Trophoblast cell (in vitro differentiated cells and primary cell): ENCODE measurements at regions not wholly inside any gene's neighbourhood (a gene's known extent, or its start where the extent isn't known, plus 50 kb on each side); places are given as distances from the start of the nearest gene placed in this dataset.

Source experiments
- DNase-seq, 2 donors: peaks; one replicate each; pipeline ENCODE4 v3.0.0-alpha.2; 2016
- H2AFZ ChIP-seq: 2 replicates; pipeline ENCODE4 v1.6.1; 2013; ENCODE audit warnings: low read length, moderate library complexity, mild to moderate bottlenecking; ENCODE audit not compliant: insufficient read depth, poor library complexity
- H2AK5ac ChIP-seq: 2 replicates; pipeline ENCODE4 v1.6.1; 2013; ENCODE audit warnings: mild to moderate bottlenecking, low read length
- H2BK120ac ChIP-seq: 2 replicates; pipeline ENCODE4 v1.6.1; 2013; ENCODE audit warnings: low read length, mild to moderate bottlenecking, moderate library complexity; ENCODE audit not compliant: insufficient read depth, poor library complexity
- H2BK12ac ChIP-seq: 2 replicates; pipeline ENCODE4 v1.6.1; 2013; ENCODE audit warnings: mild to moderate bottlenecking, low read length, moderate library complexity
- H2BK5ac ChIP-seq: 2 replicates; pipeline ENCODE4 v1.6.1; 2013; ENCODE audit warnings: low read length, low read depth, moderate library complexity, mild to moderate bottlenecking; ENCODE audit not compliant: poor library complexity
- H3K14ac ChIP-seq: 2 replicates; pipeline ENCODE4 v1.6.1; 2013; ENCODE audit warnings: mild to moderate bottlenecking, low read length
- H3K18ac ChIP-seq: 2 replicates; pipeline ENCODE4 v1.6.1; 2013; ENCODE audit warnings: mild to moderate bottlenecking, low read length
- H3K23ac ChIP-seq: 2 replicates; pipeline ENCODE4 v1.6.1; 2013; ENCODE audit warnings: low read length
- H3K27ac ChIP-seq: 2 replicates; pipeline ENCODE4 v1.5.1; 2013; ENCODE audit warnings: low read depth, mild to moderate bottlenecking, inconsistent platforms, low read length, moderate library complexity
- H3K27me3 ChIP-seq: 2 replicates; pipeline ENCODE4 v1.6.1; 2013; ENCODE audit warnings: inconsistent platforms, mild to moderate bottlenecking, low read length, moderate library complexity; ENCODE audit not compliant: insufficient read depth
- H3K36me3 ChIP-seq, 2 experiments: 1 replicate in 1 of 2; 2 replicates in 1 of 2; pipeline ENCODE4 v1.6.1; 2013; ENCODE audit warnings: low read length in 2 of 2, mild to moderate bottlenecking in 2 of 2, moderate library complexity in 1 of 2; ENCODE audit not compliant: insufficient read depth in 2 of 2, control insufficient read depth in 1 of 2
- H3K4ac ChIP-seq: 2 replicates; pipeline ENCODE4 v1.6.1; 2013; ENCODE audit warnings: low read depth, mild to moderate bottlenecking, low read length, moderate library complexity
- H3K4me1 ChIP-seq, 2 experiments: 1 replicate in 1 of 2; 2 replicates in 1 of 2; pipeline ENCODE4 v1.6.1; 2013; ENCODE audit warnings: low read length in 2 of 2, mild to moderate bottlenecking in 2 of 2, moderate library complexity in 1 of 2; ENCODE audit not compliant: insufficient read depth in 2 of 2, control insufficient read depth in 1 of 2
- H3K4me2 ChIP-seq: 2 replicates; pipeline ENCODE4 v1.6.1; 2013; ENCODE audit warnings: inconsistent platforms, mild to moderate bottlenecking, low read length, moderate library complexity
- H3K4me3 ChIP-seq: 2 replicates; pipeline ENCODE4 v1.5.1; 2013; ENCODE audit warnings: mild to moderate bottlenecking, low read depth, low read length, inconsistent platforms
- H3K79me1 ChIP-seq: one replicate; pipeline ENCODE4 v1.6.1; 2013; ENCODE audit warnings: low read length
- H3K79me2 ChIP-seq: 2 replicates; pipeline ENCODE4 v1.6.1; 2013; ENCODE audit warnings: low read length, mild to moderate bottlenecking; ENCODE audit not compliant: control insufficient read depth, insufficient read depth, poor library complexity
- H3K9ac ChIP-seq: 2 replicates; pipeline ENCODE4 v1.6.1; 2013; ENCODE audit warnings: mild to moderate bottlenecking, low read length
- H3K9me3 ChIP-seq: 2 replicates; pipeline ENCODE4 v1.6.1; 2013; ENCODE audit warnings: low read depth, mild to moderate bottlenecking, control low read depth, inconsistent platforms, low read length; ENCODE audit not compliant: insufficient read depth
- H4K12ac ChIP-seq: 2 replicates; pipeline ENCODE4 v1.6.1; 2013; ENCODE audit warnings: low read depth, mild to moderate bottlenecking, low read length, moderate library complexity
- H4K8ac ChIP-seq: 2 replicates; pipeline ENCODE4 v1.6.1; 2013; ENCODE audit warnings: low read depth, mild to moderate bottlenecking, low read length, moderate library complexity
- H4K91ac ChIP-seq: one replicate; pipeline ENCODE4 v1.6.1; 2013; ENCODE audit warnings: low read depth, mild to moderate bottlenecking, low read length, moderate library complexity
- WGBS: extraction: QIAGEN DNeasy Blood & Tissue Kit; methylation state at CpG from one replicate; pipeline ENCODE4 v1.1.7; 2013; ENCODE audit warnings: missing lambda C conversion rate; ENCODE audit not compliant: insufficient read length, insufficient coverage; ENCODE audit errors: extremely low coverage; 5-methylcytosine and 5-hydroxymethylcytosine counted together

- Histone ChIP-seq H3K36me3 (no peaks in the 10 kb centered on the region), H3K14ac (no peak overlapping the region), H4K12ac (no peak overlapping the region), H3K23ac (no peak overlapping the region), H3K9ac (no peak overlapping the region), H2BK120ac (no peak overlapping the region), H3K4ac (no peak overlapping the region), H2AFZ (no peak overlapping the region), H2BK5ac (no peak overlapping the region), H3K27ac (no peak overlapping the region), H3K79me1 (no peaks in the 10 kb centered on the region), H3K9me3 (no peaks in the 10 kb centered on the region), H3K4me2 (no peak overlapping the region), H4K8ac (no peak overlapping the region), H2AK5ac (no peak overlapping the region), H4K91ac (no peak overlapping the region), H2BK12ac (no peak overlapping the region), H3K27me3 (no peaks in the 10 kb centered on the region), H3K18ac (no peak overlapping the region), H3K79me2 (no peaks in the 10 kb centered on the region), H3K4me1 (no peaks in the 10 kb centered on the region), H3K4me3 (no peak overlapping the region)
- WGBS, result no CpG with 5 or more reads among the region's 2 CpGs
- no peak for DNase-seq
Measured at GRCh38 chr2:123895651-123896050, 129.4 kb upstream of the CNTNAP5 start.

GRCh38 chr2:123901256-123901655 lies 123.8 kb upstream of the CNTNAP5 start:
- no peak overlapping the region for H3K9ac ChIP-seq
- H4K8ac ChIP-seq, result no peak overlapping the region
- H2AFZ ChIP-seq, result no peak overlapping the region

GRCh38 chr2:123906361-123906760 lies 118.7 kb upstream of the CNTNAP5 start:
- Histone ChIP-seq H4K91ac (no peak overlapping the region), H4K12ac (no peak overlapping the region), H2BK120ac (no peak overlapping the region), H3K27me3 (no peaks in the 10 kb centered on the region), H3K79me1 (no peaks in the 10 kb centered on the region), H2AFZ (no peak overlapping the region), H2AK5ac (no peak overlapping the region), H3K4me2 (no peak overlapping the region), H3K18ac (no peak overlapping the region), H2BK5ac (no peak overlapping the region), H2BK12ac (no peak overlapping the region), H3K4ac (no peak overlapping the region), H3K23ac (no peak overlapping the region), H3K79me2 (no peaks in the 10 kb centered on the region), H3K36me3 (no peaks in the 10 kb centered on the region), H4K8ac (no peak overlapping the region), H3K14ac (no peak overlapping the region), H3K27ac (no peak overlapping the region), H3K9me3 (no peaks in the 10 kb centered on the region), H3K4me3 (no peak overlapping the region), H3K4me1 (no peaks in the 10 kb centered on the region), H3K9ac (no peak overlapping the region)
- no CpG with 5 or more reads among the region's 2 CpGs for WGBS
- no peak for DNase-seq

More at GRCh38 chr2:123901256-123901655, 123.8 kb upstream of the CNTNAP5 start:
- H3K79me1 ChIP-seq, result no peaks in the 10 kb centered on the region
- H3K27ac ChIP-seq, result no peak overlapping the region
- H3K23ac ChIP-seq, result no peak overlapping the region
- H3K4me1 ChIP-seq, result no peaks in the 10 kb centered on the region
- no peak overlapping the region for H3K4ac ChIP-seq
- no peak overlapping the region for H3K14ac ChIP-seq
- H3K79me2 ChIP-seq, result no peaks in the 10 kb centered on the region
- H3K36me3 ChIP-seq, result no peaks in the 10 kb centered on the region
- H2AK5ac ChIP-seq, result no peak overlapping the region
- H3K27me3 ChIP-seq, result no peaks in the 10 kb centered on the region
- H2BK5ac ChIP-seq, result no peak overlapping the region
- H2BK12ac ChIP-seq, result no peak overlapping the region
- WGBS, result no CpG with 5 or more reads among the region's 3 CpGs
- no peaks in the 10 kb centered on the region for H3K9me3 ChIP-seq
- H4K91ac ChIP-seq, result no peak overlapping the region
- H4K12ac ChIP-seq, result no peak overlapping the region
- no peak overlapping the region for H3K4me3 ChIP-seq
- H3K18ac ChIP-seq, result no peak overlapping the region
- H3K4me2 ChIP-seq, result no peak overlapping the region
- no peak for DNase-seq
- no peak overlapping the region for H2BK120ac ChIP-seq

GRCh38 chr2:123908522-123908921 lies 116.6 kb upstream of the CNTNAP5 start:
- DNase-seq, result no peak
- Histone ChIP-seq H2BK5ac (no peak overlapping the region), H3K4me2 (no peak overlapping the region), H3K4me3 (no peak overlapping the region), H4K12ac (no peak overlapping the region), H3K9ac (no peak overlapping the region), H3K9me3 (no peaks in the 10 kb centered on the region), H4K91ac (no peak overlapping the region), H2BK12ac (no peak overlapping the region), H3K36me3 (no peaks in the 10 kb centered on the region), H4K8ac (no peak overlapping the region), H3K4me1 (no peaks in the 10 kb centered on the region), H3K4ac (no peak overlapping the region), H3K18ac (no peak overlapping the region), H3K27ac (no peak overlapping the region), H2AFZ (no peak overlapping the region), H2AK5ac (no peak overlapping the region), H3K23ac (no peak overlapping the region), H3K27me3 (no peaks in the 10 kb centered on the region), H3K79me2 (no peaks in the 10 kb centered on the region), H3K14ac (no peak overlapping the region), H2BK120ac (no peak overlapping the region), H3K79me1 (no peaks in the 10 kb centered on the region)
- no CpG with 5 or more reads among the region's 2 CpGs for WGBS
